ENCODE measurements at regions not wholly inside any gene's neighbourhood (a gene's known extent, or its start where the extent isn't known, plus 50 kb on each side); places are given as distances from the start of the nearest gene placed in this dataset.

DNA sequence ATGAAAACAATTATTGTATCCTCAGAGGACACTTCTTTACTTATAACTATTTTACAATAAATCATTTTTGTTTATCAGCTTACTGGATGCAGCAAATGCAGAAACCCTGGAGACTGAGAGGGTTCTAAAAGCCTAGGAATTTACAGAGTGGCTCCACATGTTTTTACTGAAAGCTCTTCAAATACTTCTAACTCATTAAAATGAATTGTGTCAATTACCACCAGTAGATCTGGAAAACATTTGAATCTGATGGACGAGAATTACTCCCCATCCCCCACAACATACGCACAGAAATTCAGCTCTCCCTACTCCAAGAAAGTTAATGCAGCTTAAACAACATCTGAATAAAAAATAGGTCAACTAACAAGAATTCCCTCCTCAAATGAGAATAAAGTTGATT lies 319.8 kb upstream of the FIGN start:
- H3K36me3 Mint-ChIP-seq (ENCODE audit: low read depth): no peaks in the 10 kb centered on the region
- TF ChIP-seq, protein P1, sequence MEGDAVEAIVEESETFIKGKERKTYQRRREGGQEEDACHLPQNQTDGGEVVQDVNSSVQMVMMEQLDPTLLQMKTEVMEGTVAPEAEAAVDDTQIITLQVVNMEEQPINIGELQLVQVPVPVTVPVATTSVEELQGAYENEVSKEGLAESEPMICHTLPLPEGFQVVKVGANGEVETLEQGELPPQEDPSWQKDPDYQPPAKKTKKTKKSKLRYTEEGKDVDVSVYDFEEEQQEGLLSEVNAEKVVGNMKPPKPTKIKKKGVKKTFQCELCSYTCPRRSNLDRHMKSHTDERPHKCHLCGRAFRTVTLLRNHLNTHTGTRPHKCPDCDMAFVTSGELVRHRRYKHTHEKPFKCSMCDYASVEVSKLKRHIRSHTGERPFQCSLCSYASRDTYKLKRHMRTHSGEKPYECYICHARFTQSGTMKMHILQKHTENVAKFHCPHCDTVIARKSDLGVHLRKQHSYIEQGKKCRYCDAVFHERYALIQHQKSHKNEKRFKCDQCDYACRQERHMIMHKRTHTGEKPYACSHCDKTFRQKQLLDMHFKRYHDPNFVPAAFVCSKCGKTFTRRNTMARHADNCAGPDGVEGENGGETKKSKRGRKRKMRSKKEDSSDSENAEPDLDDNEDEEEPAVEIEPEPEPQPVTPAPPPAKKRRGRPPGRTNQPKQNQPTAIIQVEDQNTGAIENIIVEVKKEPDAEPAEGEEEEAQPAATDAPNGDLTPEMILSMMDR (IDR thresholded peaks at IDR 0.05): no peak
- H3K27ac Mint-ChIP-seq: no peak overlapping the region
- DNase-seq: no peak
- H3K4me3 Mint-ChIP-seq: no peak overlapping the region
- H3K9me3 Mint-ChIP-seq: peaks cover 7% of the 10 kb centered on the region; the same call in 1 of the 2 replicates
- H3K27me3 Mint-ChIP-seq (ENCODE audit: insufficient read depth): 0 out of 2 replicates have a peak, but pooled peaks cover 1% of the 10 kb centered on the region
- no peaks in the 10 kb centered on the region for H3K4me1 Mint-ChIP-seq (ENCODE audit: low read depth)

DNA sequence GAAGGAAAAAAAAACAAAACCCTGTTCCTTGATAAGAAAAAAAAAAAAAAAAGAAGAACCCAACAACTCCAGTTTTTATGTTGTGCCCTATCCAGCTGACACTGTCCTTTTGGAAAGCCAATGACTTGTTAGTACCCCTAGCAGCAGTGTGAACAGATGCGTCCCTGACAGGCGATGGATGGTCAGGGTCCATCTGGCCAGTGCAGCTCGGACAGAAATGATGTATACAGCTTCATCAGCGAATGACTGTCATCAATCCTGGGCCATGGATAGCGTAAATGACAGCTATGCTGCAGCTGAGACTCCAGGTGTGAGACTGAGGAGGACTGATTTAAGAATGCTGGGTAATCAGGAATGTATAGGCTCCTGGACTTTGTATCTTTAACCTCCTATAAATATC lies 318.8 kb upstream of the FIGN start:
- H3K4me3 Mint-ChIP-seq: no peak overlapping the region
- TF ChIP-seq, protein P1 (IDR thresholded peaks at IDR 0.05): no peak
- H3K4me1 Mint-ChIP-seq (ENCODE audit: low read depth): no peaks in the 10 kb centered on the region
- peaks cover 3% of the 10 kb centered on the region; the same call in 1 of the 2 replicates for H3K27me3 Mint-ChIP-seq (ENCODE audit: insufficient read depth)
- H3K36me3 Mint-ChIP-seq (ENCODE audit: low read depth): no peaks in the 10 kb centered on the region
- no peak overlapping the region for H3K27ac Mint-ChIP-seq
- H3K9me3 Mint-ChIP-seq: peaks cover 12% of the 10 kb centered on the region
- no peak for DNase-seq

DNA sequence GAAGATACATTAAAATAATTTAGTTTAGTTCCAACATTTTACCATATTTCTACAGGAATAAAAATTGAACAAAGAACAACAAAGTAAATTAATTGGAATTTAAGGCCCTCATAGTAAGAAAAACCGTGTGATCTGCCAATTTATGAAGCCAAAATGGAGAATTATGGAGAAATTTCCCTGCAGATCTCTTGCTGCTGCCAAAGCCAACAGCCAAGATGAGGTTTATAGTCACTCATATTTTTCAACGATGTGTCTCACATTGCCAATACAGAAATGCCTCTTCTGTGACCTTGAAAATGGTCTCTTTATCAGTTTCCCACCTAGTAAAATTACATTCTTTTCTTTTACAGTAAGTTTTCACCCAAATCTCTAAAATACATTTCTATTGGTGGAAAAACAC lies 317.2 kb upstream of the FIGN start:
- peaks cover 3% of the 10 kb centered on the region; the same call in 1 of the 2 replicates for H3K27me3 Mint-ChIP-seq (ENCODE audit: insufficient read depth)
- TF ChIP-seq, protein P1 (IDR thresholded peaks at IDR 0.05): no peak
- no peaks in the 10 kb centered on the region for H3K36me3 Mint-ChIP-seq (ENCODE audit: low read depth)
- H3K27ac Mint-ChIP-seq: no peak overlapping the region
- no peaks in the 10 kb centered on the region for H3K4me1 Mint-ChIP-seq (ENCODE audit: low read depth)
- H3K4me3 Mint-ChIP-seq: no peak overlapping the region
- H3K9me3 Mint-ChIP-seq: peaks cover 23% of the 10 kb centered on the region
- no peak for DNase-seq

DNA sequence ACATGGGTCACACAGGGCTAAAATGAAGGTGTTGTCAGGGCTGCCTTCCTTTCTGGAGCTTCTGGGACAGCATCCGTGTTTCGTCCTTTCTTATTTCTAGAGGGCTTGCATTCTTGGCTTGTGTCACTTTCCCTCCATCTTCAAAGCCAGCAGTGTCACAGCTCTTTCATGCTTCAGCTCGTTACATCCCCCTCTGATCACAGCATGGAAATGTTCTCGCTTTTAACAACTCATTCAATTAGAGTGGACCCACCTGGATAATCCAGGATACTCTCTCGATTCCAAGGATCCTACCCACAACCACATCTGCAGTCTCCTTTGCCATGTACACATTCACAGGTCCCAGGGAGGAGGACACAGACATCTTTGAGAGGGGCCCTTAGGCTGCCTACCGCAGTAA lies 316.2 kb upstream of the FIGN start:
- no peak for DNase-seq
- no peak overlapping the region for H3K4me3 Mint-ChIP-seq
- H3K27me3 Mint-ChIP-seq (ENCODE audit: insufficient read depth): peaks cover 1% of the 10 kb centered on the region; the same call in 1 of the 2 replicates
- TF ChIP-seq, protein P1 (IDR thresholded peaks at IDR 0.05): no peak
- H3K36me3 Mint-ChIP-seq (ENCODE audit: low read depth): no peaks in the 10 kb centered on the region
- no peak overlapping the region for H3K27ac Mint-ChIP-seq
- H3K4me1 Mint-ChIP-seq (ENCODE audit: low read depth): no peaks in the 10 kb centered on the region
- peaks cover 28% of the 10 kb centered on the region for H3K9me3 Mint-ChIP-seq

DNA sequence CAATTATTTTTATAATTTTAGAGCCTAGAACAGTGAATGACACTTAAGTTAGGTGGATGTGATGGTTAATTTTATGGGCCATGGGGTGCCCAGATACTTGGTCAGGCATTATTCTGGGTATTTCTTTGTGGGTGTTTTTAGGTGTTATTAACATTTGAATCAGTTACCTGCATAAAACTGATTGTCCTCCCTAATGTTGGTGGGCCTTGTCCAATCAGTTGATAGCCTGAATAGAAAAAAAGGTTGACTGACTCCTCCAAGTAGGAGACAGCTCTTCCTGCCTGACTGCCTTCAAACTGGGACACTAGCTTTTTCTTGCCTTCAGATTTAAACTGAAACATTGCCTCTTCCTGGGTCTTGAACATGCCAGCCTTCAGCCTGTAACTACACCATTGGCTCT lies 312.9 kb upstream of the FIGN start:
- DNase-seq: no peak
- no peaks in the 10 kb centered on the region for H3K4me1 Mint-ChIP-seq (ENCODE audit: low read depth)
- peaks cover 1% of the 10 kb centered on the region; the same call in 1 of the 2 replicates for H3K27me3 Mint-ChIP-seq (ENCODE audit: insufficient read depth)
- TF ChIP-seq, protein P1 (IDR thresholded peaks at IDR 0.05): no peak
- H3K36me3 Mint-ChIP-seq (ENCODE audit: low read depth): no peaks in the 10 kb centered on the region
- H3K4me3 Mint-ChIP-seq: no peak overlapping the region
- H3K27ac Mint-ChIP-seq: no peak overlapping the region
- peaks cover 37% of the 10 kb centered on the region for H3K9me3 Mint-ChIP-seq

DNA sequence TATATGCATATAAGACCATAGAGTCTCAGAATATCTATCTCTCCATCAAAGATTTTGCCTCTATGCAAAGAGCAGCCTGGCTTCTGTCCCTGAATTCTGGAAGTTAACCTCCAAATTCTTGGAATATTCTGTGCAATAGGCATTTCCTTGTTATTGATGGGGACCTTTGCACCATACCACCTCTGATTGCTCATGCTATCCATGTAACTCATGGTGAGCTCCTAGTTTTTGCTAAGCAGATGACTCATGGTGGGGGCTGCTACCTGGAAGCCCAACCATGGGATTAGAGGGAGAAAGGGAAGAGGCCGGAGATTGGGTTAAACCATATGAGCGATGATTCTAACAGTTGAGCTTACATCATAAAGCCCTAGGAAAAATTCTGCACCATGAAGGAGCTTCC lies 310.2 kb upstream of the FIGN start:
- Mint-ChIP-seq H3K27me3 (ENCODE audit: insufficient read depth) (peaks cover 1% of the 10 kb centered on the region; the same call in 1 of the 2 replicates), H3K36me3 (ENCODE audit: low read depth) (no peaks in the 10 kb centered on the region), H3K9me3 (peaks cover 39% of the 10 kb centered on the region), H3K4me1 (ENCODE audit: low read depth) (no peaks in the 10 kb centered on the region), H3K4me3 (no peak overlapping the region), H3K27ac (no peak overlapping the region)
- no peak for DNase-seq
- TF ChIP-seq, protein P1 (IDR thresholded peaks at IDR 0.05): no peak
